Fibroblast of lung (primary cell): ENCODE measurements at regions not wholly inside any gene's neighbourhood (a gene's known extent, or its start where the extent isn't known, plus 50 kb on each side); places are given as distances from the start of the nearest gene placed in this dataset.
A peak's percentile ranks its signal among the peaks of the same experiment; 100 is the strongest.

ENCODE experiments used
- DNase-seq, 2 donors: peaks; one replicate each; pipeline versions ENCODE4 v3.0.0 to v3.0.0-alpha.2; 2010; ENCODE audit warnings: low read depth in 2 of 2
- H2AFZ ChIP-seq: 2 replicates; pipeline ENCODE4 v1.5.1; 2012; ENCODE audit warnings: low read length, control low read depth, inconsistent platforms
- H3K27ac ChIP-seq: 2 replicates; pipeline ENCODE4 v1.5.1; 2011; ENCODE audit warnings: low read length, control low read depth; ENCODE audit not compliant: insufficient read depth
- H3K27me3 ChIP-seq: 2 replicates; pipeline ENCODE4 v1.5.1; 2011; ENCODE audit warnings: mild to moderate bottlenecking, low read length; ENCODE audit not compliant: control insufficient read depth, insufficient read depth
- H3K36me3 ChIP-seq: 2 replicates; pipeline ENCODE4 v1.5.1; 2011; ENCODE audit warnings: low read length; ENCODE audit not compliant: control insufficient read depth, insufficient read depth
- H3K4me1 ChIP-seq: 2 replicates; pipeline ENCODE4 v1.5.1; 2011; ENCODE audit warnings: low read length; ENCODE audit not compliant: control insufficient read depth, insufficient read depth; ENCODE audit errors: extremely low read depth
- H3K4me2 ChIP-seq: 2 replicates; pipeline ENCODE4 v1.5.1; 2011; ENCODE audit warnings: low read length, control low read depth; ENCODE audit not compliant: insufficient read depth; ENCODE audit errors: extremely low read depth
- H3K4me3 ChIP-seq, 4 experiments: fragments of 200-600 bp in 1 of 4; sonication (generic) in 1 of 4; replicated peaks in 1 of 4; 2 replicates each; pipeline ENCODE4 v1.5.1; 2011 to 2016; ENCODE audit warnings: low read length in 4 of 4, low read depth in 3 of 4, mild to moderate bottlenecking in 3 of 4, control low read depth in 2 of 4, inconsistent platforms in 1 of 4, mixed read lengths in 1 of 4; ENCODE audit not compliant: insufficient read depth in 1 of 4; ENCODE audit errors: control extremely low read depth in 1 of 4
- H3K79me2 ChIP-seq: 2 replicates; pipeline ENCODE4 v1.5.1; 2012; ENCODE audit warnings: mild to moderate bottlenecking, low read length, inconsistent platforms; ENCODE audit not compliant: control insufficient read depth, insufficient read depth
- H3K9ac ChIP-seq: 2 replicates; pipeline ENCODE4 v1.5.1; 2011; ENCODE audit warnings: mild to moderate bottlenecking, low read length, control low read depth; ENCODE audit not compliant: insufficient read depth
- H3K9me3 ChIP-seq: 2 replicates; pipeline ENCODE4 v1.5.1; 2012; ENCODE audit warnings: low read depth, low read length; ENCODE audit not compliant: control insufficient read depth, insufficient read depth
- H4K20me1 ChIP-seq: 2 replicates; pipeline ENCODE4 v1.5.1; 2011; ENCODE audit warnings: low read length; ENCODE audit not compliant: control insufficient read depth, insufficient read depth; ENCODE audit errors: extremely low read depth
- CTCF ChIP-seq, 2 donors: IDR thresholded peaks in 1 of 2; conservative IDR thresholded peaks in 1 of 2; 1 replicate in 1 of 2; 2 replicates in 1 of 2; pipeline ENCODE4 v1.5.1; 2011 to 2012; ENCODE audit warnings: low read length in 2 of 2, control low read depth in 1 of 2, inconsistent platforms in 1 of 2, low read depth in 1 of 2, mild to moderate bottlenecking in 1 of 2
- EZH2 ChIP-seq: IDR thresholded peaks from 2 replicates; pipeline ENCODE4 v1.5.1; 2012; ENCODE audit warnings: low read length, control low read depth, mild to moderate bottlenecking; ENCODE audit errors: missing control alignments

DNA sequence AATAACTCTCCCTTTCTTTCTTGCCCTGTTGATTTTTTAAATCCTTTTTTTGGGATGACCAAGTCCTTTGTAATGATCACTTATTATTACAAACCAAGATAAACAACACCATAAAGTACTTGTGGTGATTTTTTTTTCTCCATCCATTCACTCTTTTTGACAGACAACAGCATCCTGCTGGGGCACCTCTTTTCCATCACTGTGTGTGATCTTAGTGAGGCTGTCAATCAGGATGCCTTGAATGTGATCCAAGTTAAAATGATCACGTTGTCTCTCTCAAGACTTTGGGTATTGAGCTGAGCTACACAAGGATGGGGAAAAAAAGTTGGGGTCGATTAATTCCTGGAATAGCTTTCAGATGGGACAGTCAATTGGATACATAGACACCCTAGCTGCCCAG, 73.6 kb upstream of the PPP2R2B start:
- H3K4me1 ChIP-seq: no peaks in the 10 kb centered on the region
- H3K9ac ChIP-seq: no peak overlapping the region
- no peak overlapping the region for H2AFZ ChIP-seq
- H4K20me1 ChIP-seq: no peaks in the 10 kb centered on the region
- H3K27me3 ChIP-seq: no peaks in the 10 kb centered on the region
- no peak overlapping the region for H3K27ac ChIP-seq
- no peak for DNase-seq
- TF ChIP-seq CTCF (conservative IDR thresholded peaks at IDR 0.05 in 1 of 2, IDR thresholded peaks at IDR 0.05 in 1 of 2; ENCODE audit: low read depth in 1 of 2, low read length in 2 of 2): no peak
- no peak for TF ChIP-seq EZH2
- no peaks in the 10 kb centered on the region for H3K79me2 ChIP-seq
- no peaks in the 10 kb centered on the region for H3K36me3 ChIP-seq
- H3K4me2 ChIP-seq: no peak overlapping the region
- H3K9me3 ChIP-seq: no peaks in the 10 kb centered on the region
- no peak overlapping the region for H3K4me3 ChIP-seq

GRCh38 chr5:146956217-146956616, 77.7 kb upstream of the PPP2R2B start:
- TF ChIP-seq CTCF (conservative IDR thresholded peaks at IDR 0.05 in 1 of 2, IDR thresholded peaks at IDR 0.05 in 1 of 2; ENCODE audit: low read depth in 1 of 2, low read length in 2 of 2) (no peak), EZH2 (no peak)
- no peak overlapping the region for H3K27ac ChIP-seq
- no peaks in the 10 kb centered on the region for H3K9me3 ChIP-seq
- no peak overlapping the region for H3K9ac ChIP-seq
- no peaks in the 10 kb centered on the region for H4K20me1 ChIP-seq
- peak in 1 of 2 donors; percentile 27 for DNase-seq
- H3K79me2 ChIP-seq: no peaks in the 10 kb centered on the region
- no peak overlapping the region for H2AFZ ChIP-seq
- no peak overlapping the region for H3K4me2 ChIP-seq
- no peaks in the 10 kb centered on the region for H3K4me1 ChIP-seq
- no peak overlapping the region for H3K4me3 ChIP-seq
- H3K27me3 ChIP-seq: no peaks in the 10 kb centered on the region
- no peaks in the 10 kb centered on the region for H3K36me3 ChIP-seq

DNA sequence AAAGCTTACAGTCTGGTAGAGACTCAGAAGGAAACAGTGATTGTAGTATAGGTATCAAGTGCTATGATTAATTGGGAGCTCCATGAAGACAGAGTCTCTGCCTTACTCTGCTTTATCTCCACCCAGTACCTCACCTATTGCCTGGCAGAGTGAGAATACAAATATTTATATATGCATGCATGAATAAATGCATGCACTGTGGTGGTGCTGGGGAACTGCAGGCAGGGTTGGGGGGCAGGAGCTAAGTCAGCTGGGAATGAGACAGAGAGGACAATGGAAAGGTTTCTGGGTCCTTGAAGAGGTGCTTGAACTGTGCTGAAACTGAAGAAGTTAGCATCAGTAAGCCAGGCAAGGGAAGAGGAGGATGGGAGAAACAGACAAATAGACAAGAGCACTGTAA, 80.8 kb upstream of the PPP2R2B start:
- Histone ChIP-seq H3K9ac (no peak overlapping the region), H3K4me3 (no peak overlapping the region), H3K4me1 (no peaks in the 10 kb centered on the region), H3K27me3 (no peaks in the 10 kb centered on the region), H4K20me1 (no peaks in the 10 kb centered on the region), H3K4me2 (no peak overlapping the region), H3K27ac (no peak overlapping the region), H2AFZ (no peak overlapping the region), H3K9me3 (no peaks in the 10 kb centered on the region), H3K36me3 (no peaks in the 10 kb centered on the region), H3K79me2 (no peaks in the 10 kb centered on the region)
- TF ChIP-seq EZH2 (no peak), CTCF (conservative IDR thresholded peaks at IDR 0.05 in 1 of 2, IDR thresholded peaks at IDR 0.05 in 1 of 2; ENCODE audit: low read depth in 1 of 2, low read length in 2 of 2) (no peak)
- no peak for DNase-seq
